Anterior cingulate cortex (tissue), 58 donors: ENCODE measurements at regions not wholly inside any gene's neighbourhood (a gene's known extent, or its start where the extent isn't known, plus 50 kb on each side); places are given as distances from the start of the nearest gene placed in this dataset.
"Not testable (repeated sequence)": the region's sequence is repeated elsewhere in the genome, so short reads cannot be mapped to it uniquely, and the experiment has no call there.

Experiments used
- DNase-seq, 58 donors: peaks; one replicate each; lab custom pipeline; 2025; lab: John Stamatoyannopoulos, UW

GRCh38 chr4:84151574-84151973, 347.5 kb downstream of the NKX6-1 start:
- DNase-seq, result no peak

GRCh38 chr4:84150177-84150576, 348.9 kb downstream of the NKX6-1 start:
- no peak for DNase-seq

DNA sequence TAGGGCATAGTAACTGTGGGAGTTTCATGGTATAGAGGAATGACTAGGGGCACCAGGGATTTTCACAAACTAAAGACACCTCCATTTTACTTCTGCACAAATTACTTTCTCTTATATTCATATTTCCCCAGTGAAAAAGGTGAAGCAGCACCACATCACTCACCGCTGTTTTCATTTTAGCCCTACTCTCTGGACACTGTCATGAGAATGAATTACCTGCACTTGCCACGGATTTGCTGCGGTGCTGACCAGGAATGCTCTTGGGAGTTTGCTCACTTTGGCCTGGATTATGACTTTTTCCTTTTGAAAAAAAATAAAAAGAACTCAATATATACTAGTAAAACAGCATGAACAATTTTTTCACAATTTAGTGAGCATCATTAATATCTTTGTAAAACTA, 351.3 kb downstream of the NKX6-1 start:
- no peak for DNase-seq

- DNase-seq, result no peak
These were observed 352.7 kb downstream of the NKX6-1 start for GRCh38 chr4:84146300-84146959.

DNA sequence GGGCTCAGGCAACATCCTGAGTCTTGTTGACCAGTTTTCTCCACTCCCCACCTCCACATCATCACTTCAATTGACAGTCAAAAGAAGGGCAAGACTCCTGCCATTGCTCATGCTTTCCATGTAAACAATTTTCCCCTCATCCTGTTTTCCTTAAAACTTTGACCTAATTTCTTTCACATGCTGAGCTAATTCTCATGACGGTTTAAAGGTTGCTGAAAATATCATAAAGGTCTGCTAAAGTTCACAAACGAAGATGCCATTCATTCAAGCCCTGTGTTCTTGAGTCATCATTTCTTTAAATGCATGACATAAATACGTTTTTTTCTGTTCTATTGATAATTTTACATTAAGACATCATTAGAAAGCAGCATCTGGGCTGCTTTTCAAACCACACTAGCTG, 353.9 kb downstream of the NKX6-1 start:
- no peak for DNase-seq

- not testable (repeated sequence) for DNase-seq
These were observed 372.2 kb downstream of the NKX6-1 start for GRCh38 chr4:84126911-84127310.

DNA sequence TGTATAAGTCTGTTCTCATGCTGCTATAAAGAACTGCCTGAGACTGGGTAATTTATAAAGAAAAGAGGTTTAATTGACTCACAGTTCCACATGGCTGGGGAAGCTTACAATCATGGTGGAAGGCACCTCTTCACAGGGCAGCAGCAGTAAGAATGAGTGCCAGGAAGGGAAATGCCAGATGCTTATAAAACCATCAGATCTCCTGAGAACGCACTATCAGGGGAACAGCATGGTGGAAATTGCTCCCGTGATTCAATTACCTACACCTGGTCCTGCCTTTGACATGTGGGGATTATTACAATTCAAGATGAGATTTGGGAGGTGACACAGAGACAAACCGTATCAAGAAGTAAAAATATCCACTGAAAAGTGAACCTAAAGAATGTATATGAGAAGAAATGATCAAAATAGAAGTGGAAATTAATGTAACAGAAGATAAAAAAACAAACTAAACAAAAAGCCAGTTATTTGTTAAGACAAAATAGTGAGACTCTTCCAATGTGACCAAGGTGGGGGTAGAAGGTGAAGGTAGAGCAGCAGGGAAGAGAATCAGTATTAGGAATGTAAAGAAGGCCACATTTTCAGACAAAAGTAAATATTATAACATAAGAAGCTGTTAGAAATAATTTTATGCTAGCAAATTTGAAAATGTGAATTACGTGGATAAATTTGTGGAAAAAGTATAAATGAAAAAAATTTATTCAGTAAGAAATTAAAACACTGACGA, 372.9 kb downstream of the NKX6-1 start:
- DNase-seq, result no peak

DNA sequence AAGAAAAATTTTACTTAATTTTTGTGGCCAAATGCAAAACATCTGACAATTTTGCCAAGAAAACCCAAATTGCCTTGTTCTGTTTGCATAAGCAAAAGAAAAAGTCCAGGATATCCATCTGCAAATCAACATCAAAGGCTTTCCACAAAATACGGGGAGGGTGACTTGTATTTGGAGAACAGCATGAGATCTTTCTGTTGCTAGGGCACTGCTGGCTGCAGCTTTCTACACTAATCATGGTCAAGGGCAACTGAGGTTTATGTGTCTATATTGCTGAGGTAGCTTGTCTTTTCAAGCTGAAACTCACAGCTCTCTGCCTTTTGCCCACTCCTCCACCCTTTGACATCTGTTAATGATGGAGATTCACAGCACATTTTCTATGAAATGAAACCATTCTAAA, 389.1 kb downstream of the NKX6-1 start:
- DNase-seq, result no peak

DNA sequence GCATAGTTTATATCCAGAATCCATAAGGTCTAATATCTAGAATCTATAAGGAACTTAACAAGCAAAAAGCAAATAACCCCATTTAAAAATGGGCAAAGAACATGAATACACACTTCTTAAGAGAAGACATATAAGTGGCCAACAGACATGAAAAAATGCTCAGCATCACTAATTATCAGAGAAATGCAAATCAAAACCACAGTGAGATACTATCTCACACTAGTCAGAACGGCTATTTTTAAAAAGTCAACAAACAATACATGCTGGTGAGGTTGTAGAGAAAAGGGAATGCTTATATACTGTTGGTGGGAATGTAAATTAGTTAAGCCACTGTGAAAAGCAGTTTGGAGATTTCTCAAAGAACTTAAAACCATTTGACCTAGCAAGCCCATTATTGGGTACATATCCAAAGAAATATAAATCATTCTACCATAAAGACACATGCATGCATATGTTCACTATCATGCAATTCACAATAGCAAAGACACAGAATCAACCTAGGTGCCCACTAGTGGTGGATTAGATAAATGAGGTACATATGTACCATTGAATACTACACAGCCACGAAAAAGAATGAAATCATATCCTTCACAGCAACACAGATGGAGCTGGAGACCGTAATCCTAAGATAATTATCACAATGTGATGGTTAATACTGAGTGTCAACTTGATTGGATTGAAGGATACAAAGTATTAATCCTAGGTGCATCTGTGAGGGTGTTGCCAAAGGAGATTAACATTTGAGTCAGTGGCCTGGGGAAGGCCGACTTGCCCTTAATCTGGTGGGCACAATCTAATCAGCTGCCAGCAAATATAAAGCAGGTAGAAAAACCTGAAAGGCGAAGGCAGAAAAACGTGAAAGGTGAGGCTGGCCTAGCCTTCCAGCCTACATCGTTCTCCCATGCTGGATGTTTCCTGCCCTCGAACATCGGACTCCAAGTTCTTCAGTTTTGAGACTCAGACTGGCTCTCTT, 397.2 kb downstream of the NKX6-1 start:
- DNase-seq, result not testable (repeated sequence)

DNA sequence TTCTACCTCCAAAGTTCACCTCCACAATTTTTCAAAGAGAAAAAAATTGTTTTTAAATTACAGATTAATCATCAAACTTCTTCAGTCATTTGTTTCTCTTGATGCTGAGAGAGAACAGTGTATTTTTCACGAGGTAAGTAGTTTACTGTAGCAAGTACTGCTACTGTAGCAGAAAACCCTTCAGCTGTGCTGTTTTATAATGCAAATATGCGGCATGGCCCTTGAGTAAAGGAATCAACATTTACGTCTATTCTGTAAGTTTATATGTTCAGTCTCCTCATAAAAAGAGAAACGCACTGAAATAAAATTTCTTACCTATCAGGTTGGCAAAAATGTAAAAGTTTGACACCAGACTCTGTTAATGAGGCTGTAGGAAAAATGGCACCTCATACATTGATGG, 399.0 kb downstream of the NKX6-1 start:
- no peak for DNase-seq

GRCh38 chr4:84099599-84099998, 399.5 kb downstream of the NKX6-1 start:
- no peak for DNase-seq

DNA sequence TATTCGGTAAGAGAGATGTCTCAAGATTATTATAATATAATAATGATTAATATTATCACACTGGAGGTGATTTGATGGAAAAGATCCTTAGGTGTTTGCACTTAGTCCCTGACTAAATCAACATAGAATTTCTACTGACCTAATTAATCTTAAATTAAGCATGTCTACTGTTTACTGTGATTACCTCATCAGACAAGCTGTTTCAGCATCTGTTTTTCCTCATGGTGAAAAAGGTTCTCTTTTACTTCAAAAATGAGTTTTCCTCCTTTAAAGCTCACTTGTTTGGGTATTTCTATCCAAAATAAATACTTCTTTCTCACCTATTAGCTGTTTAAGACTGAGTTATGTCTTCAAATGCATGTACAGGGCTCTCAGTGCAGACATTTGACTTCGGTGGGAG, 407.8 kb downstream of the NKX6-1 start:
- DNase-seq, result no peak

GRCh38 chr4:84089652-84090437, 409.2 kb downstream of the NKX6-1 start:
- DNase-seq, result no peak

- no peak for DNase-seq
These were observed 413.1 kb downstream of the NKX6-1 start for GRCh38 chr4:84085986-84086385.

- DNase-seq, result no peak
These were observed 428.8 kb downstream of the NKX6-1 start for GRCh38 chr4:84070289-84070688.

- no peak for DNase-seq
These were observed 435.5 kb downstream of the NKX6-1 start for GRCh38 chr4:84063619-84064018.

- DNase-seq, result no peak
These were observed 440.9 kb downstream of the NKX6-1 start for GRCh38 chr4:84058201-84058600.

DNA sequence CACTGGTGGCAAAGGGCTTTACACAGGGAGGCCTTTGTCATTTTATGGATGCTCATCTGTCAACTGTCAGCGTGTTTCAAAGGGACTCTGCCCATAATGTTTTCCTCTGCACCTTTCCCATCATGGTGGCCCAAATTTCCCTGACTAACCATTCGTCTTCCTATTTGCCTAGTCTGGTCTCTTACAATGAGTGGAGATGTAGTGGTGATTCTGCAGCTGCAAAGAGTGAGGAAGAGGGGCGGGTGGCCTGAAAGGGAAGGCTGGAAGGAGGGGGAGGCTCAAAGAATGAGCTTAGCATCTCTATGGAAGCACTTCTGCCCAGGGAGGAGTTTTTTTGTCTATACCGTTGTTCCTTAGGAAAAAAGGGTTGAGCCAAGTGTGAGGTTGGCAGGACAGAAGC, 447.5 kb downstream of the NKX6-1 start:
- no peak for DNase-seq

- DNase-seq, result no peak
These were observed 448.0 kb downstream of the NKX6-1 start for GRCh38 chr4:84051089-84051488.

GRCh38 chr4:84050015-84050414, 449.1 kb downstream of the NKX6-1 start:
- DNase-seq, result peak in 1 of 58 donors; percentile 1
